ENCODE measurements at regions not wholly inside any gene's neighbourhood (a gene's known extent, or its start where the extent isn't known, plus 50 kb on each side); places are given as distances from the start of the nearest gene placed in this dataset.

DNA sequence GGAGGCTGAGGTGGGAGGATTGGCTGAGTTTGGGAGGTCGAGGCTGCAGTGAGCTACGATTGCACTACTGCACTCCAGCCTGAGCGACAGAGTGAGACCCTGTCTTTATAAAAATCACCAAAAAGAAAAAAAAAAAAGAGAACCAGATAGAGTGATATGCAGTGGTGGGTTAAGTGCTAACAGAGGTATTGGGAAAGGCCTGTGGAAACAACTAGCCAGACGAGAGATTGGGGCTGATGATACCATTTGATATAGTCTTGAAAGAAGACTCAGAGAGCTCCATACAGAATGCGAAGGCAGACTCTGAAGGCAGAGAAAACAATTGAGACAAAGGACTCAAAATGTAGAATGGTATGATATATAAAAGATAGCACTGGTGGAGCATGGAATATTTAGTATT, 134.1 kb downstream of the CDC42EP3 start:
- no peak overlapping the region for H3K27ac ChIP-seq (ENCODE audit: low read depth, low read length)
- no peaks in the 10 kb centered on the region for H3K79me2 ChIP-seq (ENCODE audit: insufficient read depth, low read length)
- no peaks in the 10 kb centered on the region for H3K27me3 ChIP-seq (ENCODE audit: insufficient read depth, low read length)
- TF ChIP-seq, protein P1, sequence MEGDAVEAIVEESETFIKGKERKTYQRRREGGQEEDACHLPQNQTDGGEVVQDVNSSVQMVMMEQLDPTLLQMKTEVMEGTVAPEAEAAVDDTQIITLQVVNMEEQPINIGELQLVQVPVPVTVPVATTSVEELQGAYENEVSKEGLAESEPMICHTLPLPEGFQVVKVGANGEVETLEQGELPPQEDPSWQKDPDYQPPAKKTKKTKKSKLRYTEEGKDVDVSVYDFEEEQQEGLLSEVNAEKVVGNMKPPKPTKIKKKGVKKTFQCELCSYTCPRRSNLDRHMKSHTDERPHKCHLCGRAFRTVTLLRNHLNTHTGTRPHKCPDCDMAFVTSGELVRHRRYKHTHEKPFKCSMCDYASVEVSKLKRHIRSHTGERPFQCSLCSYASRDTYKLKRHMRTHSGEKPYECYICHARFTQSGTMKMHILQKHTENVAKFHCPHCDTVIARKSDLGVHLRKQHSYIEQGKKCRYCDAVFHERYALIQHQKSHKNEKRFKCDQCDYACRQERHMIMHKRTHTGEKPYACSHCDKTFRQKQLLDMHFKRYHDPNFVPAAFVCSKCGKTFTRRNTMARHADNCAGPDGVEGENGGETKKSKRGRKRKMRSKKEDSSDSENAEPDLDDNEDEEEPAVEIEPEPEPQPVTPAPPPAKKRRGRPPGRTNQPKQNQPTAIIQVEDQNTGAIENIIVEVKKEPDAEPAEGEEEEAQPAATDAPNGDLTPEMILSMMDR (IDR thresholded peaks at IDR 0.05; ENCODE audit: extremely low read depth, low read depth, low read length) = no peak
- no peak for DNase-seq (ENCODE audit: insufficient read length, low spot score, missing footprints)
- H3K4me3 ChIP-seq (ENCODE audit: insufficient read depth, low read length) = no peak overlapping the region
- no peaks in the 10 kb centered on the region for H3K9me3 ChIP-seq (ENCODE audit: low read depth, low read length)
- no peak overlapping the region for H2AFZ ChIP-seq (ENCODE audit: low read length)
- no peaks in the 10 kb centered on the region for H4K20me1 ChIP-seq (ENCODE audit: insufficient read depth, low read length)
- H3K4me2 ChIP-seq (ENCODE audit: insufficient read depth, low read length) = no peak overlapping the region
- H3K4me1 ChIP-seq (ENCODE audit: insufficient read depth, low read length) = no peaks in the 10 kb centered on the region
- no peaks in the 10 kb centered on the region for H3K36me3 ChIP-seq (ENCODE audit: insufficient read depth, low read length)

DNA sequence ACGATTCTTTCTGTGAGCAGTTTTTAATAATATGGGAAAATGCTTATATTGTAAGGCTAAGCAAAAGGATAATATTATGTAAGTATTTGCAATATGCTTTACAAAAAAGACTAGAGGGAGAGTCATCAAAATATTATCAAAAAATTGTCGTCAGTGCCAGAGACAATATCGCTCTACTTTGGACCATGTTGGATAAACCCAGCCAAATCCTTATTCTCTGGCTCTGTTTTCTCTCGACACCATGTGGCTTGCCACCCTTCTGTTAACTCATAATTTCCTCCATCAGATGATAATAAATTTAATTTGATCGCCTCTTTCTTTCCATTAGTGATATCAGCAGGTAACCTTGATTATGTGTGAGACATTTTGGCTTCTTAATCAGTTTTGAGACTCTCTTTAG, 129.9 kb downstream of the CDC42EP3 start:
- H3K4me1 ChIP-seq (ENCODE audit: insufficient read depth, low read length) = peaks cover 3% of the 10 kb centered on the region
- no peak for DNase-seq (ENCODE audit: insufficient read length, low spot score, missing footprints)
- no peak overlapping the region for H3K4me3 ChIP-seq (ENCODE audit: insufficient read depth, low read length)
- no peak overlapping the region for H3K27ac ChIP-seq (ENCODE audit: low read depth, low read length)
- no peaks in the 10 kb centered on the region for H3K79me2 ChIP-seq (ENCODE audit: insufficient read depth, low read length)
- TF ChIP-seq, protein P1 (IDR thresholded peaks at IDR 0.05; ENCODE audit: extremely low read depth, low read depth, low read length) = no peak
- no peak overlapping the region for H2AFZ ChIP-seq (ENCODE audit: low read length)
- no peaks in the 10 kb centered on the region for H3K27me3 ChIP-seq (ENCODE audit: insufficient read depth, low read length)
- no peak overlapping the region for H3K4me2 ChIP-seq (ENCODE audit: insufficient read depth, low read length)
- H3K9me3 ChIP-seq (ENCODE audit: low read depth, low read length) = no peaks in the 10 kb centered on the region
- no peaks in the 10 kb centered on the region for H3K36me3 ChIP-seq (ENCODE audit: insufficient read depth, low read length)
- H4K20me1 ChIP-seq (ENCODE audit: insufficient read depth, low read length) = no peaks in the 10 kb centered on the region

DNA sequence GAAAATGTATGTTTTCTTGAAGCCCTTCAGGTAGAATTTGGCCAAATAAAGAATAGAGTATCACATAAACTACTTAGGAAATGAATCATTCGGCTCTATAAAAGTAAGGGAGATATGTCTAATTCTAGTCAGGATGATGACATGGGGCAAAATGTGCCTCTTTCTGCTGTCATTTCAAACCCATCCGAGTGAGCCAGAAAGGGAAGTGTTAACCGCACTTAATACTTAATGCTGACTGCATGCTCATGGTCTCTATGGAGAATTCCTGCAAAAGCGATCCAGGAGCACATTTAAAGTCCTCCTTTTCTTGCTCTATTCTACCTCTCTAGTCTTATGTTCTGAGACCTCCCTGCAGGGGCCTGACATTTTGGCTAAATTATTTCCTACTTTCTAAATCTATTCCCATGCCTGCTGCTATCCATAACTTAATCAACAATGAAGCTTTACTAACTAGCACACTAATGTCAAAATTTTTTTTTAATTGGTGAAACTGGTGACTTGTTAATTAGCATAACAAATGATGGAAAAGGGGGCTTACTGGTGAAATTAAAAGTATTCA, 127.4 kb downstream of the CDC42EP3 start:
- DNase-seq (ENCODE audit: insufficient read length, low spot score, missing footprints) = no peak
- Histone ChIP-seq H3K27ac (ENCODE audit: low read depth, low read length) (no peak overlapping the region), H3K9me3 (ENCODE audit: low read depth, low read length) (no peaks in the 10 kb centered on the region), H3K4me3 (ENCODE audit: insufficient read depth, low read length) (no peak overlapping the region), H3K36me3 (ENCODE audit: insufficient read depth, low read length) (no peaks in the 10 kb centered on the region), H3K4me1 (ENCODE audit: insufficient read depth, low read length) (peaks cover 3% of the 10 kb centered on the region), H3K27me3 (ENCODE audit: insufficient read depth, low read length) (no peaks in the 10 kb centered on the region), H2AFZ (ENCODE audit: low read length) (no peak overlapping the region), H4K20me1 (ENCODE audit: insufficient read depth, low read length) (no peaks in the 10 kb centered on the region), H3K79me2 (ENCODE audit: insufficient read depth, low read length) (no peaks in the 10 kb centered on the region), H3K4me2 (ENCODE audit: insufficient read depth, low read length) (no peak overlapping the region)
- TF ChIP-seq, protein P1 (IDR thresholded peaks at IDR 0.05; ENCODE audit: extremely low read depth, low read depth, low read length) = no peak

DNA sequence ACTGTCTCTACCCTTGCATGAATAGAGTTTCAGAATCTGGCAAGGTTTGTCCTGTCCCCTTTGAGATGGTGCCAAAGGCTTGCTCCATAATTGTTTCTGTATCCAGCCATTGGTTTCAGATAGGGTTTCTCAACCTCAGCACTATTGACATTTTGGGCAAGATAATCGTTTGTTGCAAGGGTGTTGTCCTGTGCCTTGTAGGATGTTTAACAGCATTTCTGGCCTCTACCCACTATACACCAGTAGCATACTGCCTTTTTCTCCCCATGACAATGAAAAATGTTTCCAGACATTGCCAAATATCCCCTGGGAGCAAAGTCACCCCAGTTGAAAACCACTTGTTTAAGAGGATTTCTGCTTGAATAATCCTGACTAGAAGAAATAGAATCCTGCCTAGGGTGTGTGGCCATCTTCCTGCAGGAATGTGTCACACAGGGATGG, 126.8 kb downstream of the CDC42EP3 start:
- Histone ChIP-seq H3K79me2 (ENCODE audit: insufficient read depth, low read length) (no peaks in the 10 kb centered on the region), H2AFZ (ENCODE audit: low read length) (no peak overlapping the region), H3K27me3 (ENCODE audit: insufficient read depth, low read length) (no peaks in the 10 kb centered on the region), H3K27ac (ENCODE audit: low read depth, low read length) (no peak overlapping the region), H3K4me2 (ENCODE audit: insufficient read depth, low read length) (no peak overlapping the region), H3K4me1 (ENCODE audit: insufficient read depth, low read length) (peaks cover 3% of the 10 kb centered on the region), H4K20me1 (ENCODE audit: insufficient read depth, low read length) (no peaks in the 10 kb centered on the region), H3K4me3 (ENCODE audit: insufficient read depth, low read length) (no peak overlapping the region), H3K9me3 (ENCODE audit: low read depth, low read length) (no peaks in the 10 kb centered on the region), H3K36me3 (ENCODE audit: insufficient read depth, low read length) (no peaks in the 10 kb centered on the region)
- TF ChIP-seq, protein P1 (IDR thresholded peaks at IDR 0.05; ENCODE audit: extremely low read depth, low read depth, low read length) = no peak
- no peak for DNase-seq (ENCODE audit: insufficient read length, low spot score, missing footprints)

All from osteoblast (primary cell).